ENCODE measurements at regions not wholly inside any gene's neighbourhood (a gene's known extent, or its start where the extent isn't known, plus 50 kb on each side); places are given as distances from the start of the nearest gene placed in this dataset.

- no peak for DNase-seq (ENCODE audit: extremely low spot score in 2 of 2)
- Histone ChIP-seq H3K4me1 (no peaks in the 10 kb centered on the region), H3K9me3 (no peaks in the 10 kb centered on the region), H3K36me3 (no peaks in the 10 kb centered on the region), H3K4me3 (no peak overlapping the region), H3K27ac (no peak overlapping the region), H3K27me3 (no peaks in the 10 kb centered on the region)
- no peak for TF ChIP-seq CTCF (IDR thresholded peaks at IDR 0.05)
- intact Hi-C loops (cut with DNase I): no loop called here
Measured at GRCh38 chr1:25012966-25013962, 83.2 kb upstream of the RUNX3 start.

GRCh38 chr1:25011943-25012638 lies 82.0 kb upstream of the RUNX3 start:
- no peaks in the 10 kb centered on the region for H3K36me3 ChIP-seq
- H3K27ac ChIP-seq: no peak overlapping the region
- H3K9me3 ChIP-seq: no peaks in the 10 kb centered on the region
- H3K27me3 ChIP-seq: no peaks in the 10 kb centered on the region
- no peak overlapping the region for H3K4me3 ChIP-seq
- no peaks in the 10 kb centered on the region for H3K4me1 ChIP-seq
- TF ChIP-seq POLR2AphosphoS5 (IDR thresholded peaks at IDR 0.05; ENCODE audit: insufficient read depth in 1 of 2, low read depth in 1 of 2): no peak
- no peak for TF ChIP-seq CTCF (IDR thresholded peaks at IDR 0.05)
- TF ChIP-seq POLR2A (IDR thresholded peaks at IDR 0.05): no peak
- no peak for DNase-seq (ENCODE audit: extremely low spot score in 2 of 2)
- intact Hi-C loops (cut with DNase I): no loop called here

GRCh38 chr1:25011275-25011674 lies 81.2 kb upstream of the RUNX3 start:
- Histone ChIP-seq H3K4me3 (no peak overlapping the region), H3K4me1 (no peaks in the 10 kb centered on the region), H3K36me3 (no peaks in the 10 kb centered on the region), H3K27me3 (no peaks in the 10 kb centered on the region), H3K9me3 (no peaks in the 10 kb centered on the region), H3K27ac (no peak overlapping the region)
- intact Hi-C loops (cut with DNase I): no loop called here
- TF ChIP-seq POLR2AphosphoS5 (IDR thresholded peaks at IDR 0.05; ENCODE audit: insufficient read depth in 1 of 2, low read depth in 1 of 2) (no peak), POLR2A (IDR thresholded peaks at IDR 0.05) (no peak), CTCF (IDR thresholded peaks at IDR 0.05) (no peak)
- DNase-seq (ENCODE audit: extremely low spot score in 2 of 2): no peak

GRCh38 chr1:25009671-25010262 lies 79.7 kb upstream of the RUNX3 start:
- intact Hi-C loops (cut with DNase I): no loop called here
- H3K36me3 ChIP-seq: no peaks in the 10 kb centered on the region
- H3K27ac ChIP-seq: no peak overlapping the region
- no peak overlapping the region for H3K4me3 ChIP-seq
- no peak for DNase-seq (ENCODE audit: extremely low spot score in 2 of 2)
- H3K27me3 ChIP-seq: no peaks in the 10 kb centered on the region
- H3K4me1 ChIP-seq: no peaks in the 10 kb centered on the region
- no peaks in the 10 kb centered on the region for H3K9me3 ChIP-seq
- TF ChIP-seq POLR2A (IDR thresholded peaks at IDR 0.05) (no peak), POLR2AphosphoS5 (IDR thresholded peaks at IDR 0.05; ENCODE audit: insufficient read depth in 1 of 2, low read depth in 1 of 2) (no peak), CTCF (IDR thresholded peaks at IDR 0.05) (no peak)
